MG63 (cell line): ENCODE measurements at regions not wholly inside any gene's neighbourhood (a gene's known extent, or its start where the extent isn't known, plus 50 kb on each side); places are given as distances from the start of the nearest gene placed in this dataset.
A peak's percentile ranks its signal among the peaks of the same experiment; 100 is the strongest.

Source experiments
- DNase-seq: peaks from one replicate; pipeline ENCODE4 v3.0.0-alpha.2; 2020
- H3K27me3 ChIP-seq: fragments of 250-450 bp; sonication (Bioruptor Pico); 2 replicates; pipeline ENCODE4 v1.5.1; 2020; ENCODE audit warnings: mild to moderate bottlenecking, moderate library complexity
- H3K36me3 ChIP-seq: fragments of 250-450 bp; sonication (Bioruptor Pico); 2 replicates; pipeline ENCODE4 v1.5.1; 2020; ENCODE audit warnings: mild to moderate bottlenecking, moderate library complexity
- H3K4me3 ChIP-seq: fragments of 250-450 bp; sonication (Bioruptor Pico); 2 replicates; pipeline ENCODE4 v1.5.1; 2020; ENCODE audit warnings: mild to moderate bottlenecking, moderate library complexity
- H3K9me3 ChIP-seq: fragments of 250-450 bp; sonication (Bioruptor Pico); 2 replicates; pipeline ENCODE4 v1.5.1; 2020; ENCODE audit warnings: mild to moderate bottlenecking, moderate library complexity

GRCh38 chr21:27233514-27234115 is 266.7 kb upstream of the ADAMTS5 start:
- Histone ChIP-seq H3K27me3 (no peaks in the 10 kb centered on the region), H3K9me3 (no peaks in the 10 kb centered on the region), H3K4me3 (no peak overlapping the region)

GRCh38 chr21:27225940-27226339 is 259.1 kb upstream of the ADAMTS5 start:
- H3K36me3 ChIP-seq, result no peaks in the 10 kb centered on the region
- H3K4me3 ChIP-seq, result no peak overlapping the region
- H3K9me3 ChIP-seq, result no peaks in the 10 kb centered on the region
- H3K27me3 ChIP-seq, result no peaks in the 10 kb centered on the region
- DNase-seq, result no peak

More at GRCh38 chr21:27233514-27234115, 266.7 kb upstream of the ADAMTS5 start:
- H3K36me3 ChIP-seq, result no peaks in the 10 kb centered on the region
- no peak for DNase-seq

GRCh38 chr21:27225151-27225550 is 258.3 kb upstream of the ADAMTS5 start:
- no peaks in the 10 kb centered on the region for H3K36me3 ChIP-seq
- no peaks in the 10 kb centered on the region for H3K9me3 ChIP-seq
- no peak for DNase-seq
- H3K4me3 ChIP-seq, result no peak overlapping the region
- H3K27me3 ChIP-seq, result no peaks in the 10 kb centered on the region

GRCh38 chr21:27224169-27224568 is 257.3 kb upstream of the ADAMTS5 start:
- DNase-seq, result no peak
- Histone ChIP-seq H3K4me3 (no peak overlapping the region), H3K27me3 (no peaks in the 10 kb centered on the region), H3K36me3 (no peaks in the 10 kb centered on the region), H3K9me3 (peaks cover 4% of the 10 kb centered on the region; the same call in 1 of the 2 replicates)

- H3K27me3 ChIP-seq, result no peaks in the 10 kb centered on the region
- DNase-seq, result no peak
- H3K9me3 ChIP-seq, result peaks cover 10% of the 10 kb centered on the region
- no peaks in the 10 kb centered on the region for H3K36me3 ChIP-seq
- H3K4me3 ChIP-seq, result no peak overlapping the region
Measured at GRCh38 chr21:27221077-27221476, 254.2 kb upstream of the ADAMTS5 start.

- no peaks in the 10 kb centered on the region for H3K36me3 ChIP-seq
- peaks cover 10% of the 10 kb centered on the region for H3K9me3 ChIP-seq
- DNase-seq, result no peak
- no peak overlapping the region for H3K4me3 ChIP-seq
- H3K27me3 ChIP-seq, result no peaks in the 10 kb centered on the region
Measured at GRCh38 chr21:27220416-27220815, 253.5 kb upstream of the ADAMTS5 start.

- Histone ChIP-seq H3K27me3 (no peaks in the 10 kb centered on the region), H3K9me3 (peaks cover 10% of the 10 kb centered on the region), H3K4me3 (no peak overlapping the region), H3K36me3 (no peaks in the 10 kb centered on the region)
- DNase-seq, result peak; percentile 57
Measured at GRCh38 chr21:27219068-27219467, 252.2 kb upstream of the ADAMTS5 start.

GRCh38 chr21:27213303-27213702 is 246.4 kb upstream of the ADAMTS5 start:
- no peaks in the 10 kb centered on the region for H3K36me3 ChIP-seq
- peaks cover 6% of the 10 kb centered on the region for H3K9me3 ChIP-seq
- no peaks in the 10 kb centered on the region for H3K27me3 ChIP-seq
- no peak overlapping the region for H3K4me3 ChIP-seq
- DNase-seq, result no peak

- Histone ChIP-seq H3K4me3 (no peak overlapping the region), H3K9me3 (peaks cover 3% of the 10 kb centered on the region; the same call in 1 of the 2 replicates), H3K27me3 (no peaks in the 10 kb centered on the region), H3K36me3 (no peaks in the 10 kb centered on the region)
- DNase-seq, result no peak
Measured at GRCh38 chr21:27212441-27212840, 245.6 kb upstream of the ADAMTS5 start.

GRCh38 chr21:27209546-27209945 is 242.7 kb upstream of the ADAMTS5 start:
- no peaks in the 10 kb centered on the region; the same call in none of the 2 replicates for H3K9me3 ChIP-seq
- H3K4me3 ChIP-seq, result no peak overlapping the region
- H3K27me3 ChIP-seq, result no peaks in the 10 kb centered on the region
- no peaks in the 10 kb centered on the region for H3K36me3 ChIP-seq
- DNase-seq, result no peak

GRCh38 chr21:27206368-27206982 is 239.6 kb upstream of the ADAMTS5 start:
- DNase-seq, result no peak
- Histone ChIP-seq H3K9me3 (no peaks in the 10 kb centered on the region; the same call in none of the 2 replicates), H3K27me3 (no peaks in the 10 kb centered on the region), H3K4me3 (no peak overlapping the region), H3K36me3 (no peaks in the 10 kb centered on the region)

GRCh38 chr21:27202301-27202700 is 235.4 kb upstream of the ADAMTS5 start:
- H3K9me3 ChIP-seq, result peaks cover 6% of the 10 kb centered on the region
- no peak overlapping the region for H3K4me3 ChIP-seq
- DNase-seq, result no peak
- H3K27me3 ChIP-seq, result no peaks in the 10 kb centered on the region
- no peaks in the 10 kb centered on the region for H3K36me3 ChIP-seq

- Histone ChIP-seq H3K9me3 (peaks cover 6% of the 10 kb centered on the region), H3K4me3 (no peak overlapping the region), H3K27me3 (no peaks in the 10 kb centered on the region), H3K36me3 (no peaks in the 10 kb centered on the region)
- DNase-seq, result no peak
Measured at GRCh38 chr21:27201197-27201596, 234.3 kb upstream of the ADAMTS5 start.

- Histone ChIP-seq H3K27me3 (no peaks in the 10 kb centered on the region), H3K4me3 (no peak overlapping the region), H3K9me3 (peaks cover 6% of the 10 kb centered on the region), H3K36me3 (no peaks in the 10 kb centered on the region)
- DNase-seq, result no peak
Measured at GRCh38 chr21:27196651-27197050, 229.8 kb upstream of the ADAMTS5 start.

- no peak for DNase-seq
- no peaks in the 10 kb centered on the region for H3K27me3 ChIP-seq
- H3K36me3 ChIP-seq, result no peaks in the 10 kb centered on the region
- no peaks in the 10 kb centered on the region for H3K9me3 ChIP-seq
- H3K4me3 ChIP-seq, result no peak overlapping the region
Measured at GRCh38 chr21:27192281-27192949, 225.5 kb upstream of the ADAMTS5 start.

- Histone ChIP-seq H3K36me3 (no peaks in the 10 kb centered on the region), H3K9me3 (no peaks in the 10 kb centered on the region), H3K4me3 (no peak overlapping the region), H3K27me3 (no peaks in the 10 kb centered on the region)
- DNase-seq, result peak; percentile 35
Measured at GRCh38 chr21:27190601-27191000, 223.7 kb upstream of the ADAMTS5 start.

GRCh38 chr21:27189870-27190269 is 223.0 kb upstream of the ADAMTS5 start:
- Histone ChIP-seq H3K4me3 (no peak overlapping the region), H3K36me3 (no peaks in the 10 kb centered on the region), H3K27me3 (no peaks in the 10 kb centered on the region), H3K9me3 (no peaks in the 10 kb centered on the region)
- DNase-seq, result no peak

- no peak for DNase-seq
- H3K9me3 ChIP-seq, result no peaks in the 10 kb centered on the region
- no peaks in the 10 kb centered on the region for H3K27me3 ChIP-seq
- no peak overlapping the region for H3K4me3 ChIP-seq
- H3K36me3 ChIP-seq, result no peaks in the 10 kb centered on the region
Measured at GRCh38 chr21:27173053-27173452, 206.2 kb upstream of the ADAMTS5 start.
